HCT116 (cell line): ENCODE measurements at regions not wholly inside any gene's neighbourhood (a gene's known extent, or its start where the extent isn't known, plus 50 kb on each side); places are given as distances from the start of the nearest gene placed in this dataset.

Source experiments
- CTCF ChIP-seq, 3 experiments: fragments of 200-600 bp in 1 of 3; sonication (generic) in 1 of 3; IDR thresholded peaks in 2 of 3; conservative IDR thresholded peaks in 1 of 3; 2 replicates each; pipeline ENCODE4 v1.5.1; 2012 to 2017; ENCODE audit warnings: low read depth in 2 of 3, low read length in 2 of 3, antibody characterized with exemption in 1 of 3, borderline replicate concordance in 1 of 3, control low read depth in 1 of 3, mild to moderate bottlenecking in 1 of 3, mixed read lengths in 1 of 3, mixed run types in 1 of 3, moderate library complexity in 1 of 3; ENCODE audit not compliant: insufficient read depth in 1 of 3
- ELF1 ChIP-seq: IDR thresholded peaks from 2 replicates; pipeline ENCODE4 v1.6.1; 2012; ENCODE audit warnings: low read depth, borderline replicate concordance
- EZH2 ChIP-seq: fragments of 200-600 bp; sonication (generic); IDR thresholded peaks from 2 replicates; pipeline ENCODE4 v1.6.1; 2017; ENCODE audit warnings: antibody characterized with exemption, mixed run types
- EZH2phosphoT487 ChIP-seq: fragments of 200-600 bp; IDR thresholded peaks from 2 replicates; pipeline ENCODE4 v1.6.1; 2018; ENCODE audit warnings: antibody characterized with exemption, borderline replicate concordance
- POLR2A ChIP-seq: IDR thresholded peaks from 2 replicates; pipeline ENCODE4 v1.7.0; 2011; ENCODE audit warnings: borderline replicate concordance; ENCODE audit not compliant: insufficient read depth, insufficient read length; ENCODE audit errors: extremely low read depth
- TCF7L2 ChIP-seq: IDR thresholded peaks from 2 replicates; pipeline ENCODE4 v1.7.0; 2011; ENCODE audit warnings: borderline replicate concordance, inconsistent platforms; ENCODE audit not compliant: insufficient read depth, insufficient read length; ENCODE audit errors: extremely low read depth
- YY1 ChIP-seq: IDR thresholded peaks from 2 replicates; pipeline ENCODE4 v1.6.1; 2011; ENCODE audit warnings: low read length, low read depth, moderate library complexity, mild to moderate bottlenecking; ENCODE audit not compliant: insufficient replicate concordance; ENCODE audit errors: extremely low read depth

GRCh38 chrY:8128578-8128977, 1208.7 kb upstream of the TSPY4 start:
- TF ChIP-seq CTCF (IDR thresholded peaks at IDR 0.05 in 2 of 3, conservative IDR thresholded peaks at IDR 0.05 in 1 of 3; ENCODE audit: borderline replicate concordance in 1 of 3, insufficient read depth in 1 of 3, low read depth in 2 of 3, low read length in 2 of 3) (no peak), ELF1 (no peak), POLR2A (no peak), TCF7L2 (no peak), EZH2 (no peak), EZH2phosphoT487 (no peak), YY1 (no peak)
